Prostate gland (tissue), 2 donors: ENCODE measurements at regions not wholly inside any gene's neighbourhood (a gene's known extent, or its start where the extent isn't known, plus 50 kb on each side); places are given as distances from the start of the nearest gene placed in this dataset.

Experiments used
- POLR2A ChIP-seq: fragments of 450-650 bp; IDR thresholded peaks from one replicate; pipeline ENCODE4 v1.6.1; 2016; ENCODE audit warnings: antibody characterized with exemption, mild to moderate bottlenecking
- POLR2AphosphoS5 ChIP-seq: sonication (generic); formaldehyde crosslinking; IDR thresholded peaks from one replicate; pipeline ENCODE4 v1.6.1; 2017; ENCODE audit warnings: antibody characterized with exemption
- TF ChIP-seq, protein P1 (sequence below), 4 experiments: fragments of 200-600 bp in 2 of 4; fragments of 450-650 bp in 2 of 4; sonication (generic) in 2 of 4; IDR thresholded peaks; 1 replicate in 3 of 4; 2 replicates in 1 of 4; pipeline ENCODE4 v1.5.1; 2016 to 2019; ENCODE audit warnings: antibody characterized with exemption in 4 of 4, mild to moderate bottlenecking in 2 of 4, moderate library complexity in 2 of 4

DNA sequence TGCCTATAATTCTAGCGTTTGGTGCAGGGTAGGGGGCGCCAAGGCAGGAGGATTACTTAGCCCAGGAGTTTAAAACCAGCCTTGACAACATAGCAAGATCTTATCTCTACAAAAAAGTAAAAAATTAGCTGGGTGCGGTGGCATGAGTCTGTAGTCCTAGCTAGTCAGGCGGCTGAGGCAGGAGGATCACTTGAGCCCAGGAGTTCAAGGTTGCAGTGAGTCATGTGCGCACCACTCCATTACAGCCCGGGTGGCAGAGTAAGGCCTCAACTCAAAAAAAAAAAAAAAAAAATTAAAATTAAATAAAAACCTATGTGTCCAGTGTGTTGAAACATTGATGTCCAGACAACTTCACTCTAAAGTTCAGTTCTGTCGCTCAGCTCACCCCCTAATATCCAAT is 78.2 kb upstream of the SOX2 start:
- TF ChIP-seq, protein P1, sequence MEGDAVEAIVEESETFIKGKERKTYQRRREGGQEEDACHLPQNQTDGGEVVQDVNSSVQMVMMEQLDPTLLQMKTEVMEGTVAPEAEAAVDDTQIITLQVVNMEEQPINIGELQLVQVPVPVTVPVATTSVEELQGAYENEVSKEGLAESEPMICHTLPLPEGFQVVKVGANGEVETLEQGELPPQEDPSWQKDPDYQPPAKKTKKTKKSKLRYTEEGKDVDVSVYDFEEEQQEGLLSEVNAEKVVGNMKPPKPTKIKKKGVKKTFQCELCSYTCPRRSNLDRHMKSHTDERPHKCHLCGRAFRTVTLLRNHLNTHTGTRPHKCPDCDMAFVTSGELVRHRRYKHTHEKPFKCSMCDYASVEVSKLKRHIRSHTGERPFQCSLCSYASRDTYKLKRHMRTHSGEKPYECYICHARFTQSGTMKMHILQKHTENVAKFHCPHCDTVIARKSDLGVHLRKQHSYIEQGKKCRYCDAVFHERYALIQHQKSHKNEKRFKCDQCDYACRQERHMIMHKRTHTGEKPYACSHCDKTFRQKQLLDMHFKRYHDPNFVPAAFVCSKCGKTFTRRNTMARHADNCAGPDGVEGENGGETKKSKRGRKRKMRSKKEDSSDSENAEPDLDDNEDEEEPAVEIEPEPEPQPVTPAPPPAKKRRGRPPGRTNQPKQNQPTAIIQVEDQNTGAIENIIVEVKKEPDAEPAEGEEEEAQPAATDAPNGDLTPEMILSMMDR (IDR thresholded peaks at IDR 0.05): no peak
- TF ChIP-seq POLR2AphosphoS5 (no peak), POLR2A (no peak)
